HG03354 (cell line): ENCODE measurements at regions not wholly inside any gene's neighbourhood (a gene's known extent, or its start where the extent isn't known, plus 50 kb on each side); places are given as distances from the start of the nearest gene placed in this dataset.

Experiments used
- ATAC-seq: cut with Tn5 transposase; IDR thresholded peaks from one replicate; pipeline ENCODE4 v1.9.1; 2021; ENCODE audit warnings: mild to moderate bottlenecking; ENCODE audit not compliant: unreplicated experiment, poor library complexity, severe bottlenecking

DNA sequence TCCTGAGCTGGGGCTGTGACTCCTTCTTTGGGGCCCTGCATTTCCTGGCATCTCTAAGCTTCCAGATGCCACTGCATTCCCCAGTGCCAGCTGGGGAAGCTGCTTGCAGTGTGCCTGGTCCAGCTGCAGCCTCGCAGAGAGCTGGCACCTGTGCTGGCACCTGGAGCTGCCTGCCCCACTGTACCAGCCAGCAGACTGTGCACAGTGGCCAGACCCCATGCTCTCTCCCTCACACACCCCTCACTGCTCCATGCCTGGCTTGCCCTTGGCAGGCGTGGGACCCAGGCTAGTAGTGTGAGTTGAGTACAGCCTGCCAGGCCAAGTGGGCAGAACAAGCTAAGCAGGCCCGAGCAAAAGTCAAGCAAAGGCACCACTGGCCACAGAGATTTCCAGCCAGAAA lies 327.5 kb downstream of the NDFIP2 start:
- no peak for ATAC-seq

DNA sequence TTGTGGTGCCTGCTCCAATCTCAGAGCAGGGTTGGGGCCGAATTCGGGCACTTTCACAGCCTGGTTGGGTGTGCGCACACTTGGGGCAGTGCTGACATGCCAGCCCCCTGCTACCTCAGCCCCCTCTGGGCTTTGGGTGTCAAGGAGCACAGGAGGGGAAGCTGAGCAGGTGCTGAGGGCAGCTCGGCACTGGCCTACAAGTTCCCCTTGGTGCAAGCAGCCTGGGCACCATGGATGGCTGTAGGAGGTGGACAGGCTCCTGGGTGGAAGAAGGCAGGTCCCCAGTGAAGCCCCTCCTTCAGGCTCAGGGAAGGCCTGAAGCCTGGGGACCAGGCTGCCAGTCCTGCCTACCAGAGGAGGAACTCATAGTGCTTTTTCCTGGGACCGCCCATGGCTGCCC lies 326.6 kb downstream of the NDFIP2 start:
- no peak for ATAC-seq

DNA sequence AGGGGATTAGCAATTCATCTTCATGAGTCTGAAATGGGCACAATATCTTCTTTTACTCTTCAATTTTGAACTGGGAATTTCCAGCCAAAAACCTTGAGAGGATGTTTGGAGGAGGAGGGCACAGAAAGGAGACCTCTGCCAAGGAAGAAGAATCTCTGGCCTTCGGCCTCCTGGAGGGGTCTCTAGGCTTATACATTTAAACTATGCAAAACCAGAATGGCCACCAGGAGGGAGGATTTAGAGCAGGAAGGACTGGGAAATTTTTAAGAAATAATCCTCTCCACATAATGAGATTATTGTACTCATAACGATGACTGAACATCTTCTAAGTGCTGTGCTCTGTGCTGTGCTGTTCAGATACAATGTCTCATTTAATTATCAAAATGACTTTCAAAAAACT lies 325.9 kb downstream of the NDFIP2 start:
- no peak for ATAC-seq

DNA sequence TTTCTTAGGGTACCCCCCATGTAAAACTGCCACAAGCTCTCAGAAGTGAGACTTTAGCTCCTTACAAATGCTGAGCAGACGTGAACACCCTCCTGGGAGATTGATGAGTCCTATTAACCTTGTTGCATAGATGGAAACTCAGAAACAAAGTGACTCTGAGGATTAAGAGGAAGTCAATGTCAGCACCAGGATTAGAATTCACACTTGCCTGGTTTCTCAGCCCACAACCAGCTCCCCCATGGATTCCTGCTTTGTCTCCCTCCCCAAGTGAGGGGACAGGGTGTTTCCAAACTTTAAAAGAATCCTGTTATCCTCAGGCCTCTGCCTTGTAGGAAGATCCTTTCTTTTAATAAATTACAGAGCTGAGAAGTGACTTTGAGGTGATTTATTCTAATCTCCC lies 324.4 kb downstream of the NDFIP2 start:
- ATAC-seq: no peak

DNA sequence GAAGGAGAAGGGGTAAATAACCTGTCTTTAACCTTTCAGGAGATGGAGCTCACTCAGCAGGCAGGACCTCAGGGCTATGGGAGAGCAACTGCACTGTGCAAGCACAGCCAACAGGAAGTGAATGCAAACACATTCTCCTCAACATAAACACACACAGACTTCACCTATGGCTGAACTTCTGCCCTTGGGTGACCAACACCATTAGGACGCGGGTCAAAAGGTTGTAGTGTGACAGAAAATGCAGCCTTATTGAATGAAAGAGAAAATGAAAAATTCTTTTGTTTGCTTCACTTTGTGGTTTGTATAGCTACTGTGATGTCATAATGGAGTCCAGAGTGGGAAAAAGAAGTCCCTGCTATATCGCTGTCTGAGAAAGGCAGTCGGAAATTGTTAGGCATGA lies 323.0 kb downstream of the NDFIP2 start:
- ATAC-seq: no peak

DNA sequence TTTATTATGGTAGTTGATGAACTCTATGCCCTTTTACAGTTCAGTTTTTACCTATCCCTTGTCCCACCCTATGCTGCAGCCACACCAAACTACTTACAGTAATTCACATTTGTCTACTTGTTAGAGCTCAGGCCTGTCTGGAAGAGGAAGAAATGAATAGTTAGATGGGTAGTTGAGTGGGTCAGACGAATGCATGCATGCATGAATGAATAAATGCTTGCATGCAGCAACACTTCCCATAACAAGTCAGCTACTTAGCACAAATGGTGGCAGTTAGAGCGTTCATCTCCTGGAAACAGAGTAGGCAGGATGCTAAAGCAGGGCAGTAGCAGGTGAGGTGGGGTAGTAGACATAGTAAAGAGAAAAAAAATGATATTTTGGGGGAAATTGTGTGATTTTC lies 322.3 kb downstream of the NDFIP2 start:
- ATAC-seq: no peak

DNA sequence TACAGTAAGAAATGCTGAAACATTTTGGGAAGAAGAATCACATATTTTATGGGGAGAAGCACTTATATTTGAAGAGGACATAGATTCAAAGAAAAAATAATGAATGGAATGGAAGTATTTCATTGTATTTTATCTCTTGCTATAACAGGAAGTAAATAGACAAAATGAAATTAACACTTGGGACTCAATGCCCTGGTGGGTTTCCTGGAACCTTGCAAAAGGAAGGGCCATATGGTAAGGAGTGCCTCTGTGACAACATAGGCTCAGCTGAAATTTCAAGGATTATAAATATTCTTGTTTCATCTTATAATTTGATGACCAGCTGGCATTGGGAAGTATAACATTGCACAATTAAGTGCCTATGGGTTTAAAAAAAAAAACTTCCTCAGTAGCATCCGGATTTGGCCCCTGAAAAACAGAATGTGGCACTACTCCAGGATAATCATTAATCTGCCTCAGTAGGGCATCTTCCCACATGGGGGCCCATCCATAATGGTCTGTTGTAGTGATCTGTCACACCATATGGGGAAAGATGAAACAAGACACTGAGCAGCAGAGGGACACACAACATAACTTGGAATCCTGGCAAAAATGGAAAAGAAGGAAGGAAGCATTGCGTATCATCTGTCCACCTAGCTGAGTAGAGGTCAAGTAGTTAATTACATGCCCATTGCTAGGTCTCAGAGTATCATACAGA lies 321.6 kb downstream of the NDFIP2 start:
- no peak for ATAC-seq

DNA sequence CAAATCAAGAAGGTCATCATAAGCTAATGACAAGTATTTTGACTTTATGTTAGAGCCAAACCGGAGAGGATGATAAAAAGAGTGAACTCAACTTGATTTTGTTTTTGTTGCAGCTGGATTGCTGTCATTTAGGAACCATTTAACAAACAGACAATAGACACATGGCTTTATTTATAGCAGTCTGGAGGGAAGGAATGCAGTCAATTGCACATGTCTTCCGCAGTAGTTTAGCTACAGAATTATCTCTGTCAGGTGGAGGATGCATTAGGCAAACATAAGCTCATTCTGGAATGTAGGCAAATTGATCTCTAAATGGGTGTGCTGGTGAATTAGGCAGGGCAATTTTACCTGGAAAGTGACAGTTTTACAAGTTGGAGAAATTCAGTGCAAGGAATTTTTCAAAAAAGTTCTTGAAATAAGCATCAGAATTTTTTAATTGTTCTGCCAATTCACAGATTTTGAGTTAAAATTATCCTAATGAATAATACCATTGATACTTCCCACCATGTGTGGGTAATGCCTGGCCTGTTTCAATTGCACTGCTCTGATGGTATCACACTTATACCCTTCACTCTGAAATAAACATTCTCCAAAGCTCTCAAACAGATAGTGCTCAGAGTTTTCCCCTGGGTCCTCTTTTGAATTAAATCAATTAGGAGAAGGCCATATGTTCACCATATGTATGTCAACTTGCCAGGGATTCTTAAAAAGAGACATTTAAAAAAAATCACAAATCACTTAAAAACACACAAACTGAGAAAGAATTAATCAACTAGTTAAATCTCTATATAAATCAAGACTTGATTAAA lies 318.3 kb downstream of the NDFIP2 start:
- no peak for ATAC-seq

DNA sequence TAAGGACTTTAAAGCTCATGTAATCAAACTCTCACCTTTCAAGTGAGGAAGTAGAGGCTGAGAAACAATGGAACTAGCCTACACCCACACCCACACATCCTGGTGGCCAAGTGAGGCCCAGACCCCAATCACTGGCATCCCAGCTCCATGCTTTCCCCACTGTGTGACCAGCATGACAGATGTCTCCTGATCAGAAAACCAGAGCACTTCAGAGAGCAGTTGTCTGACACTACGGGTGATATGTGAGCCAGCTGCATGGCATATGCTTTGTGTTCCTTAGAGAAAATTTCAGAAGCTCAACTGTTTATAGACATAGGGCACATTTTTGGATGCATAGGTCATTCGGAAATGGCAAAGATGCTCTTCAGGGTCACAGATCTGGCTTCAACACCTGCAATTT lies 315.2 kb downstream of the NDFIP2 start:
- ATAC-seq: no peak

DNA sequence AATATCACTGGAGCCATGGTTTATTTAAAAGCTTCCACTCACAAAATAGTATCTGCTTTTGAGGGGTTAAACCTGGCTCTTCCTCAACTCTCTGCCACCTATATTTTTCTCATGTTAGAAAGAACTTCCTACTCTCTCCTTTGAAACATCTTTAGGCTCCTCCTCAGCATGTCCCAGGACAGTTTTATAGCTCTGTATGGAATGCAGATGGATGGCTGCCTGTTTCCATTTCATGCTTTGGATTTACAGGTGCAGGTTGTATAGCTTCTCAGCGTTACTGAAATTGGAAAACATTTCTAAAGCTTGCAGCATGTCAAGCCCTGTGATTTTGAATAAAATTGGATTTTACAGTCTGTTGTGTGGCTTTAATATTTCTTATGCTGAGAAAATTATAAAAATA lies 314.0 kb downstream of the NDFIP2 start:
- ATAC-seq: no peak

DNA sequence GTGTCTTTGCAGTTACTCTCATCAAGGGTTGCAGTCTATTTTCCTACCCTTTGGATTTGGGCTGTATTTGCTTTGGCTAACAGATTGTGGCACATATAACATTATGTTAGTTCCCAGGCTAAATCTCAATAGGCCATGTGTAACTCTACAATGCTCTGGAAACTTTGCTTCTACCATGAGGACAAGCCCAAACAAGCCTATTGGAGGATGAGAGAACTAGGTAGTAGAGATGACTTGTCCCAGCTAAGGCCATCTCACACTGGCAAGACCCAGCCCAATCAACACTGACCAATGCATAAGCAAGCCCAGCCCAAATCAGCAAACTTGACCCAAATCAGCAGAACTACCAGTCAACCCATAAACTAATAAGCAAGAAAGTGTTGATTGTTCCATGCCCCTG lies 311.8 kb downstream of the NDFIP2 start:
- ATAC-seq: no peak

DNA sequence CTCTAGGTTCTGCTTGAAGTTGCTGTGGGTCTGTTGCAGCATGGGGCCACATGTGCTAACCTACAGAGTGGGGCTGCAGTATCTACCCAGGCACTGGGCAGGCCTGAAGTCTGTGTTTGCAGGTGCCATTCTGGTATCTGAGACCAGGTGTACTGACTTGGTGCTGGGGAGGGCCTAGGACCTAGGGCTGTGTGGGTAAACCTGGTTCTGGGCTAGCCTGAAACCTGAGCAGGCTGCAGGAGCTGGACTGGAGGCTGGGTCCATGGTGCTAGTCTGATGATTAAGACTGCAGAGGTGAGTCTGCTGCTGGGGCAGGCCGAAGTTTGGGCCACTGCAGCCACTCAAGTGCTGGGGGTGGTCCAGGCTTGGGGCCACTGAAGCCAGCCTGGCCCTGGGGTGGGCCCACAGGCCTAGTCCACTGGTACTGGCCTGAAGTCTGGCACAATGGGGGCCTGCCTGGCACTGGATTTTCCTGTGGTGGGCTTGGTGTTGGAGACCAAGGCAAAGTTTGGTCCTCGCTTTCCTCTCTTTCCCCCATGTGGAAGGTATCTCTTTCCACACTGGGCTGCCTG lies 310.6 kb downstream of the NDFIP2 start:
- no peak for ATAC-seq

DNA sequence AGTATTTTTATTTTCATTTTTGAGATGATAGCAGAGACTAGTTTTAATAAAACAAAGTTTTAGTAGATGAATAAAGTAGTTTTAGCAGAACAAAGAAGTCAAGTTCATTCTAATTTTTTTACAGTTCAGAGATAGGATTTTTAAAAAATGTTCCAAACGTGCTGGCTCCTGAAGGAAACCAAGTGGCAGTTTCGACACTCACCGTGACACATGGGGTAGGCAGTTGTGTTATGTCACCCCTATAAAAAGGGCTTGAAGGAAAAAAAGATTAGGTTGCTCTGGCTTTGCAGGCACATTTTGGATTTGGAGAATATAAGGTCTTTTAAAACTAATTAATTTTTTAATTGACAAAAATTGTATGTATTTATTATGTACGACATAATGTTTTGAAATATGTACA lies 305.2 kb downstream of the NDFIP2 start:
- ATAC-seq: no peak

DNA sequence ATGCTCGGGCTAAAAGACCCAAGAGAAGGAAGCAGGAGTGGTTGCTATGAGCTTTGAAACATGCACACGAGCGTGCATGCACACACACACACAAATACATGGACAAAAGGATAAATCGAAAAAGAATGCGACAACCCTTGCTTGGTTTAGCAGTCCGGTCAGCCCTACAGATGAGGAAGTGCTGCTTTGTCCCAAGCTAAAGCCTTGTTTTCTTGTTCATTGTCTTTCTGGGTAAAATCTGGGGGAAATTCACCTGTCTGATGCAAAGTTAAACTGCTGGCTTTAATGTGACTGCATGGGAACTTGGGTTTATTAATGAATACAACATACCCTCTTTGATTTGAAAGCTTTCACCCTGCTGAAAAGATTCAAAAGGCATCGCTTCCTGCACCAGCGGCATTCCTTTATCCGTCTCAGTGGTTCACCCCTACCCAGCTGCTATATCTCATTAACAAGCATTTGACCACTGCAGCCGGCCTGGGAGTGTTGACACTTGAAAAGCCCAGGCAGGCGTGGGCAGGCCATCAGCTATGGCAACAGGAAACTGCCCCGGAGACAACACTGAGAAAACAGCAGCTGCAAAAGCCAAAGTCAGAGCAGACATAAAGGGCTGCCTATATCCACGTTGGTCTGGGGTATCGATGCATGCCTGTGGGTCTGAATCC lies 301.7 kb downstream of the NDFIP2 start:
- no peak for ATAC-seq

DNA sequence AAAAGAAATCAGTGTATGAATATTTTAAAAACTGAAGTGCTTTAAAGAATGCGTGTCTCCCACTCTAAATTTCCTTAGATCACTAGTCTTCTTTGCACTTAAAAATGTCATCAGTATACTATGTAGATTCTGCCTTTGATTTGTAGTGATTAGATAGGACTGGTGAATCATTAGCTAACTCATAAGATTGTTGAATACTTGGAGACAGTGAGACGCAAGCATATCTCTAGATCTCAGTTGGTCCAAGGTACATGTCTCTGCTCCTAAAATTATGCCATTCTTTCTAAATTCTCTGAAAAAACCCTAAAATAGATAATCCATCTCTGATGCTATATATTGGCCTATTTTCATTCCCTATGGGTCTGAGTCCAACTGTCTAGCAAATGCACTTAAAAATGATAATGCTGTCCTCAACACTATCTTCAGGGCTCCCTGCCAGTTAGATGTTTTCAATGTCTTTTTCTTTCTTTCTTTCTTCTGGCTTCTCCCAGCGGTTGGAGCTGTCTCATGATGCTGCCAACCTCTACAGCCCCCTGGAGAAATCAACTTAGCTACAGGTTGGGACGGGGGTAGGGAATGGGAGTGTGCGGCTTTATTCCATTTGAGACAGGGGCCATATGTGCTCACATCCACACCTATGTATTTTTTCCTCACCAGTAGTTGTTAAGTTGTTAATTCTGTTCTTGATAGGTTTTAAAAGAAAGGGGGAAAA lies 301.0 kb downstream of the NDFIP2 start:
- no peak for ATAC-seq

DNA sequence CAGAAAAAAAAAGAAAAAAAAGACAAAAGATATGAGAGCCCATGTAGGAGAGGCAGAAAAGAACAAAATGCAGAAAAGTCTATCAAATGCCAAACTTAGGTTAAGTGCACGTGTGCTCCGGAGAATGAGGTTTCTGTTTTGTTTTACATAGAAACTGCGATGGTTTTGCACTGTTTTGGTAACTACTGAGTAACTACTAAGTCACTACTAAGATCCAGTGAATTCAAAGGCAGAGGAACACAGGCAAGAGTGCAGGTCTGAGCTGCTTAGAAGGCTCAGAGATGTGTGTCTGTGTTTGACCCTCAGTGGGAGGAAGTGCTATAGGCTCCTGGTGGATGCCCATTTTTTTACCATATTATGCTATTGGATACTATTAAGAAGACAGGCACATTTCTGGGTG lies 299.3 kb downstream of the NDFIP2 start:
- no peak for ATAC-seq

DNA sequence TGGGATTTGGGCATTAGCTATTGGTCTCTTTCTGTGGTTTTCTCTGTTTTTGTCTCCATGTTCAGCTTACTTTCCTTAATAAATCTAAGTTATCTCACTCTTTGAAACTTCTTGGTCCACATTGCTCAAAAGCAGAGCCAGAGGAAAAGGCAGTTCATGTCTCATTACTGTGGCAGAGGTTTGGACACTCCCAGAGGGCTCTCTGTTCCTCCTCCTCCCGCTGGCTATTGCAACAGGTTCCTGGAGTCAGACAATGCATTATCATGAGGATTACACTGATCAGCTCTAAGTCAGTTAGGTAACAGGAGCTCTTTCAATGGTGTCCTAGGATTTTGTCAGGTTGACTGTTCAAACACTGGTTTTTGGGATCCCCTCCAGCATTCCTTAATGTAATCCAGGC lies 298.8 kb downstream of the NDFIP2 start:
- ATAC-seq: no peak

DNA sequence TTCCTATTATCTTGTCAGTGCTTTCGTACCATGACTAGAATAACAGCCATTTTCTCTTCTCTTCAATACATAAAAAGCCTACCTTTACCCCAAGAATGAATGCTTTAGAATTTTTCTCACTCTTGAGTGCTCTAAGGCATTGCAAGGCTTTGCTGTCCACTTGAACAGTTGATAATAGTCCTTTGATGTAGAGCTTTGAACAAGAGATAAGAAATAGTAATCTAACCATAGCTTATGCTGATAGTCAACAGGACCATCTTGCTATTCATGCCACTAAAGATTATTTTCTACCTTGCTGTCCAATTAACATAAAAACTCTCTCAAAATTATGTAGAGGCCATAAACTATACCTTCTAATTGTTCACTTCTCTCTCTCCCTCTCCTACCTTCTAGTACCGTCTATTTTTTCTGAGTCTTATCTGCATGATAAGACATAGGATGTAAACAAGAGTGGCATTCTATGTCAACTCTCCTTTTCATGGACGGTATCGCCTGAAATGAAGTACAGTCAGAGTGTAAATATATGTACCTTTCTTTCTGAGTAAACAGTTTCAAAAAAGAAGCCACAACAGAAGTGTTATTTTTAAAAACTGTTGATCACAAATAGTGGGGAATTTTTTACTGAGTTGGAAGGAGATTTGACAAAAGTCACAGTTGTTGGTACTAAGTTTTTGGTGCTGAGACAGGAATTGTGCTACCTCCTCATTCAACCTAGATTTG lies 297.9 kb downstream of the NDFIP2 start:
- ATAC-seq: no peak

DNA sequence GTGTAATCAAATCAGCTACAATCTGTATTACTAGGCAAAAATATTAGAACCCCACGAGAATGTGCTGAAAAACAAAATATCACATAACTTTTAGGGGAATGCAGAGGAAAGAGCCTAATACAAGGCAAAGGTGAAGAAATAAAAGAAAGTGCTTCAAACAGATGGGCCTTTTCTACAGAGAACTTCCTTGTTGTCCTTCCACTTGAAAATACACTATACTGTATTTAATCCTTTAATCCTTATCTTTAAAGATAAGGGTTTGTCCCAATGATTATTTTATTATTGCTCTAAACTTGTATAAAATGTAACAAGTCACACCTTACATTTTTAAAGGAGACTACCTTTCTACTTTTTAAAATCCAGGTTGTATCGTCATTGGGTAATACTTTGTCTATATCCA lies 296.5 kb downstream of the NDFIP2 start:
- no peak for ATAC-seq
